Keratinocyte (primary cell): ENCODE measurements at regions not wholly inside any gene's neighbourhood (a gene's known extent, or its start where the extent isn't known, plus 50 kb on each side); places are given as distances from the start of the nearest gene placed in this dataset.

ENCODE experiments used
- CTCF ChIP-seq, 3 experiments: IDR thresholded peaks in 1 of 3; conservative IDR thresholded peaks in 1 of 3; optimal IDR thresholded peaks in 1 of 3; 2 replicates in 2 of 3; 3 replicates in 1 of 3; pipeline versions ENCODE3 to v1.5.1; 2011; ENCODE audit warnings: low read length in 3 of 3, mild to moderate bottlenecking in 3 of 3, moderate library complexity in 2 of 3, control low read depth in 1 of 3, inconsistent platforms in 1 of 3; ENCODE audit not compliant: insufficient read depth in 2 of 3; ENCODE audit errors: extremely low read depth in 1 of 3
- EZH2 ChIP-seq: IDR thresholded peaks from one replicate; pipeline ENCODE4 v1.6.1; 2012; ENCODE audit warnings: inconsistent platforms, mild to moderate bottlenecking, low read length, moderate library complexity

DNA sequence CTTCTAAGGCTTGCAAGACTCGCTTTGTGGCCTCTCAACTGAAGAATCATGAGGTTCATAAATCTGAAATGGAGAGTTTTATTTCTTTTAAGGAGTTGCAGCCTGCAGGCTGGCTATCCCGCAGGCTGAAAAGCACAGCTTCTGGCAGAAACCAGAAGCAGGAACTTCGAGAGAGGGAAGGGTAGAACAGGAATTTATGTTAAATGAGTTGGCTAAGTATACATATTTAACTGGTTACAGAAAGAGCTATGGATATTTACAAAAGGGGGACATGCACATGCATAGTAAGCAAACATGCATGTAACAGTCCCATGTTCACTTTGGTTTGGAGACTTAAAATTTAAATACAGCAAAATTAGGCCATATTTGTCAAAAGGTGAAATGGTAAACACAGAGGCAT is 787.0 kb downstream of the TFAP2A start:
- TF ChIP-seq CTCF (optimal IDR thresholded peaks at IDR 0.05 in 1 of 3, IDR thresholded peaks at IDR 0.05 in 1 of 3, conservative IDR thresholded peaks at IDR 0.05 in 1 of 3; ENCODE audit: extremely low read depth in 1 of 3, insufficient read depth in 2 of 3, low read length in 3 of 3) (no peak), EZH2 (no peak)
